ENCODE measurements at regions not wholly inside any gene's neighbourhood (a gene's known extent, or its start where the extent isn't known, plus 50 kb on each side); places are given as distances from the start of the nearest gene placed in this dataset.
A peak's percentile ranks its signal among the peaks of the same experiment; 100 is the strongest.

DNA sequence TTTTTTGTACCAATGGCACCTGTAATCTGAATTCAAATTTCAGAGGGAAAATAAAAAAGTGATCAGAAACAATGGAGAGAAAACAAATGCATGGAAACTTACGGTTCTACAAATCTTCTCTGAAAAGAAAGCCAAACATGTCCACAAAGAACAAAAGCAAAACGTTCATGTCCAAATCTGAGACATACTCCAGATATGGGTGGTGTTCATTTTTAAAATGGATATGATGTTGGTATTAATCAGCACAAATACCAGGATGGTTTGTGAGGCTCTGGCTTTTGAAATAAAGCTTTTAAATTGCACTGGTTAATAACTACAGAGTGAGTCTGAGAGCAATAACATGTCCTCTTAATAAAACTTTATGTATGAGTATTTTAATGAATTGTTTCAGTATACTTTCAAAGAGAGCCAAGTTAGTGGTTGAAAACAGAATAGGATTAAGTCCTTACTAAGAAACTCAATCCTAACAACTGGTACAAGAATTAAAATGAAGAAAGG lies 366.4 kb downstream of the INHBA start:
- DNase-seq: no peak

DNA sequence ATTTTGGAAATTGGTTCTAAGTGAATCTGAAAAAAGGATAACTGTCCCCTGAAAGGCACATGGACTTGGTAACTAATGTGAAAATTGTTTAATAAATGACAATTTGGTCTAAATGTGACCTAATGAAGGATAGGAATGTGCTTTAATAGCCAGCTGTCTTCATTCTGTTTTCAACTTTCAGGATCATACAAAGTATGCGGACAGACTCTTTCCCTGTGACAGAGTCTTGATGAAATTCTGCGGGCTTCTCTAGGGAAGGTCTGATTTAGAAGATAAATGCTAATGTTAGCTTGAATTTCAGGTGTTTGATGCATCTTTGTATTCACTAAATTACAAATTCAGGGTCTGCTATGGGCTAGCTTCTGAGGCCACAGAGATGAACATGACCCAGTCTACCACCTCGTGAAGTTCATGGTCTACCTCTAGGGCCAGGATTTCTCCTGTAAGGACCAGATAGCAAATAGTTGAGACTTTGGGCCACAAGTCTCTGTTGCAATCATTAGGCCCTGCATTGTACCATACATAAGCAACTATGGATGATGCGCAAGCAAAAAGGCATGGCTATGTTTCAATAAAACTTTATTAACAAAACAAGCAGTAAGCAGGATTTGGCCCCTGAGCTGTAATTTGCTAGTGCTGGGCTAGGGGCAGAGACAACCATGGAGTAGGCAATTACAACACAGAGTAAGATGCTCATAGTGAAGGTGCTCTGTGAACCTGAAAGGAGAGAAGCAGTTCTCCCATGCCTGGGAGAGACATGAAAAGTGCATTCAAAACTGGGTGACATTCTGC lies 368.6 kb downstream of the INHBA start:
- no peak for DNase-seq

DNA sequence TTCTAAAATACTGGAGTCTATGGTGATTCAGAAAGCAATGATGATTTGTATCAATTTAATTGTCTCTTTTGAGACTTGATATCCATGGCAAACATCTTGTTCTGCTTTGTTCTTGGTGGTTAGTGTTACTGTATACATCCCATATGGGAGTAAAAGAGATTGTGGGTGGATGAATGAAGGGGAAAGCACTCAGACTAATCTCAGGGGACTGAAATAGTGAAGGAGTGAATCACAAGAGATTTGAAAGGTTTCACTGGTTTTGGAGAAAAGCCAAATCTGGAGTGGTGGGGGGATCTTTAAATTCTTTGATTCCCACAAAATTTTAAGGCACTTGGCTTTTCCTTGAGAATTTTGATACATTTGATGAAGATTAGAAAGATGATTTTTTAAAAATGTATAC lies 369.4 kb downstream of the INHBA start:
- DNase-seq: no peak

DNA sequence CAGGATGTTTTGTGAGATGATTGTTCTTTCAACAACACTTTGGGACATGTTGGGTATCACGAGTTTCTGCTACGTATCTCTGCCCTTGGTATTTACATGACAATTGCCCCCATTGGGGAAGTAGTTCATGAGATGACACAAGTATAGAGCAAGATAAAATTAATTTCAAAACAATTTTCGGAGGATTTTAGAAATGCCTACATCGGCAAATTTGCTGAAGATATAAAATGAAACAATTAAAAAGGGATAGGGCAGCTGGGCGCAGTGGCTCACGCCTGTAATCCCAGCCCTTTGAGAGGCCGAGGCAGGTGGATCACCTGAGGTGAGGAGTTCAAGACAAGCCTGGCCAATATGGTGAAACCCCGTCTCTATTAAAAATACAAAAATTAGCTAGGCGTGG lies 371.7 kb downstream of the INHBA start:
- no peak for DNase-seq

DNA sequence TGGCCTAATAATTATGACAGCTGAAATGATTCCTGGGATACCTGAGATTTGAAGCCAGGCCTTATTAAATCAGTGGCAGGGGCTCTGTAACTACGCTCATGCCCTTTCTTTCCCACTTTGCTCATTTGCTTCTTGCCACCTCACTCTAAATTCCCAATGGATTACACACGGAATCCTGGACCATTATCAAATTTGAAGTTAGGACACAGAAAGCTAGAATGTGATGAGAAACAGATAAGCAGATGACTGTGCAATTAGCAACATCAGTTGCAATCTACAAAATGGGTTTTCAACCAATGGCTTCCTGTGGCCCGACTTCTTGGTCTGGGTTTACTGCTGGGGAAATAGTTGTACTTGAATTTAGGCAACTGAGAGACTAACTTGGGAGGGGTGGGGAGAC lies 374.3 kb downstream of the INHBA start:
- no peak for DNase-seq

DNA sequence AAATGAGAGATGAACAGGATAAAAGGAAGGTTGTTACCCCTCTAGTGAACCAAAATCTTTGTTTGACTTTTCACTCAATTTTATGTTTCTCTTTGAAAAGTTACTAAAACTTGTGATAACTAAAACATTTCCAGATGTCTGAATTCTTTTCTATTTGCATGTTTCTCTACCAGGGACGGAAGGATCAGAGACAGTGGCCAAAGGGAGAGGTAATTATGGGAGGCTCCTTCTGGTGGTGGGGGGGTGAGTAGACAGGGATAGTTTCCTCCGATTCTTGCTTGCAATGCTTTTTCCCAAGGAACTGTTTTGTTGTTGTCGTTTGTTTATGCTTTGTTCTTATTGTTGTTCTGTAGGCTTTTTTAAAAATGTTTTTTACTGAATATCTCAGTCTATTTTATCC lies 374.8 kb downstream of the INHBA start:
- DNase-seq: no peak

DNA sequence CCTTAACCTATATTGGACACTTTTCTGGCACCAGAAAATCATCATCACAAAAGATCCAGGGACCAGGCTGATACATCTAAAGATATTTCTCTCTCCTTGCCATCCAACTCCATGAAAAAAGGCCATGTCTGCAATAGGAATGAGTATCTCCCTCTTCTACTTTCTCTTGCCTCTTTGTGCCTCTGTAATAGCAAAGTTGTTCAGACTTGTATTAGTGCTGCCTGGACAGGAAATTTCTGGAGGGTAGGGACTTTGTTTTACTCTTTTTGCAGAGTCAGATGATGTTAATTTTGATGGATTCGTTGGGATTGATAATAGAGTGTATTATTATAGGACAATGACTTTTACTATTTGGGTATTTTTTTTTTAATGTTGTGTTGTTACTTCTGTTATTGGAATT lies 376.3 kb downstream of the INHBA start:
- no peak for DNase-seq

DNA sequence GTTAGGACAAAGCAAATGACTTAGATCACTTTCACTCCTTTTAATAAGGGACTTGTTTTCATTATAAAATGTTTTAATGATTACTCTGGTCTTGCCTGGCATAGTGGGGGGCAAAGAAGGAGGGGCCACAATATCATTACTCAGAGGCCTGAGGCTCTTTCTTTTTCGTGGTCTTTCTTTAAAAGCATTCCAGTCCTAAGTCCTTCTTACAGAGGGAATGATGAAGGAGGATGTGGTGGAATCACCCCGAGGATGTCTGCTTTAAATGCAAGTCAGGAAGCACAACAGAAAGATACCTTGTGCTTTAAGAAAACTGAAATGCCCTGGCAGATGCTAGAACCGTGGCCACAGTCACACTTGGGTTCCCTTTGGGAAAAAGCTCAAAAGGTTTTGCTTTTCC lies 379.1 kb downstream of the INHBA start:
- no peak for DNase-seq

DNA sequence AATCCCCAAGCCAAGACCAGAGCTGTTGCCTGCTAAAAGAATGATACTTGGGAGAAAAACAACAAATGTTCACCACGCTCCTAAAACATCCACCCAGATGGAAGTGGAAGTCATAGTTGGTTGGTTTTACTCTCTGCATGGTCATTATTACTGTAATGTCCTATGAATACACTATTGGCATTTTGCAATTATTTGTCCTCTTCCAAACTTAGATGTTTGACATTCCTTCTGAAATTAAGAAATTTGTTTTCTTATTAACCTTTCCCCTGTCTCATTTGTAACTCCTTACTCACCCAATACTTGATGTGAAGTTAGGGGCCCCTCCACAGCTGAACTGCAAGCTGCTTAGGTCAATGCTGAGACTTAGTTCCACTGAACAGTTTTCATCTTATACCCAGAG lies 383.3 kb downstream of the INHBA start:
- DNase-seq: no peak

DNA sequence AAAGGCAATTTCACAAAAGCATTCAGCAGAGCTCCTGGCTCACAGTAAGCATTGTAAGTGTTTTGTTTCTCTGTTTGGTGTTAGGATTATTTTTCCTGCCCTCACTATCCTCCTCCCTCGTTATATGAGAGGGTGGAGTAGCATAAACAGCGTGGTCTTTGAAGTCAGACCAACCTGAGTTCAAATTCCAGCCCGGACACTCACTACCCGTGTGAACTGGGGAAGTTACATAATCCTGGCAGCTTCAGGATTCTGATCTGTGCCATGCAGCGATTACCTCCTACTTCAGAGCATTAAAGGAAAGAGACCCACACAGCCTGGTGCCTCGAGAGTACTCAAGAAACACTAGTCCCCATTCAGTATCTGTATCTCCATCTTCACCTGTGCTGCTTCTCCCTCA lies 386.5 kb downstream of the INHBA start:
- no peak for DNase-seq

DNA sequence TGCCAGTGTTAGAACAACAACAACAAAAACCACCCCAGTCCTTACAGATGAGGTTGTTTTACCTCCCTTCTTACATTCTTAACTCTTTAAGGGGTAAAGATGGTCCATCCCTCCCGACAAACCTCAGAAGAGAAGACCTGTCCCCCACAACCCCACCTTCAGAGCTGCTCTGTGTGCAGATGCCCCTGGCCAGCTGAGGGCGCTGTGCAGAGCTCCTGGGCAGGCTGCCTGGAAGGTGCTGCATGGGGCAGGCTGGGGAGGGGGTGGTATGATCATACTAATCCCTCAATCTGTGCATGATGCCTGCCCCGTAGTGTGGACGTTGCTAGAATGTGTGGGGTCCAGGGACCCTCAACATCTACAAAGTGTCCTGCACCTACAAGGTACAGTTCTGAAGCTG lies 387.1 kb downstream of the INHBA start:
- DNase-seq: no peak

DNA sequence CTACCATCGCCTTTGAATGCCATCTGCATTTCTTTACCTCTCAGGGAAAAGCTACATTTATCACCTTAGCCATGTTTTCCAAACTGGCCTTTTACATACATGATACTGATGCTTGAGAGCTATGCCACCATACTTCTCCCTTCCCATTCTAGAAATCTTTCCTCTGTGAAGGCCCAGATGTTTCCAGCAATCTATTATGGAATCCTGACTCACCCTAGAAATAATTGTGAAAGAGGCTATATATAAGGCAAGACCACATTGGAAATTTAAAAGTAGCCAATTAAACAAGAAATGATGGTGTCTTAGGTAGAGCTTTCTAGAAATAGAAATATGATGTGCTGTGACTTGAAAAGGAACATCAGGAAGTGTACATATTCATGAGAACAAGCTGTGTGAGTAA lies 389.7 kb downstream of the INHBA start:
- DNase-seq: no peak

DNA sequence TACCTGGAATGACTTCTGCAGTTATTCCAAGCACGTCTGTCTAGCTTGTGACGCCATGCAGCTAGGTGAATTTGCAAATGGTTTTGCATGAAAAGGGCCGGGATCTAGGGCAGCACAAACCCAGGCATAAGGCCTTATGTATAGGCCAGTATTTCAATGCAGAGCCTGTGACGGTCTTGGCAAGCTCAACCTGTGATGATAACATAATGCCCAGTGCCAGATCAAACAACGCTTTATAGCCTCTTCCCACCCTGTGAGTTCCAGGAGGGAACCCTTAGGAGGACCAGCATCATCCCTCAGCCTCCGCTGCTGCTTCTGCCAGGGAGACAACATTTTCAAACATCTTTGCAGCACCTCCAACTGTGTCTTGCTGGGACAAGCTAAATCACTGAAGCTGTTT lies 390.7 kb downstream of the INHBA start:
- DNase-seq: no peak

DNA sequence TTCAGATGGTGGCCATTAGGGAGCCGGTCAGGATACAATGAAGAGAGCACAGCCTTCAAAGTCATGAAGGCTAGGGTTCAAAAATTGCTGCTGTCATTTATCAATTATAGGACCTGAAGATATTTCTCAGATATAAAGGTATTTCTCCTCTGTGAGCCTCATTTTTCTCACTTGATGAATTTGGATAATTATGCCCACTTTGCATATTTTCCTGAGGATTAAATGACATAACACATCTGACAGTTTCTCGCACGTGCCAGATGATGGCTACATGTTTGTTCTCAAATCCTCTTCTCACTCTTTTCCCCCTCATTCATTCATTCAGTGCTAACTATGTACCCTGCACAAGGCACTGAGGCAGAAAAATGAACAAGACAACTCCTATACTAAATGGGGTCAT lies 391.6 kb downstream of the INHBA start:
- DNase-seq: no peak

DNA sequence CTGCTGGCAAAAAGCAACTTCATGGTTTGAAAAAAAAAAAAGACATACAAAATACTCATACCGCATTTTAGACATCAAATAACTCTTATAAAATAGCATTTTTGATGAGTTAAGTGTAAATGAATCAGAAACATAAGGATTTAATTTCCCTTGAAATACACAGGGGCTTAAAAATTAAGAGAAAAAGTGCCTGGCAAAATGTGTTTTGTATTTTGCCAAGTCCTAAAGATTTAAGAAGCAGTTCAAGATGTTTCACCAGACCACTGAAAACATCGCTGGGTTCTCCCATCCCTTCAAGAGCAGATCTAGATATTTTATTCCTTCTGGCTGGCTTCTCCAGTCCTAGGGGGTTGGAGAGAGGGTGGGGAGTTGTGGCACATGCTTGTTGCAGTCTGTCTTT lies 396.4 kb downstream of the INHBA start:
- no peak for DNase-seq

DNA sequence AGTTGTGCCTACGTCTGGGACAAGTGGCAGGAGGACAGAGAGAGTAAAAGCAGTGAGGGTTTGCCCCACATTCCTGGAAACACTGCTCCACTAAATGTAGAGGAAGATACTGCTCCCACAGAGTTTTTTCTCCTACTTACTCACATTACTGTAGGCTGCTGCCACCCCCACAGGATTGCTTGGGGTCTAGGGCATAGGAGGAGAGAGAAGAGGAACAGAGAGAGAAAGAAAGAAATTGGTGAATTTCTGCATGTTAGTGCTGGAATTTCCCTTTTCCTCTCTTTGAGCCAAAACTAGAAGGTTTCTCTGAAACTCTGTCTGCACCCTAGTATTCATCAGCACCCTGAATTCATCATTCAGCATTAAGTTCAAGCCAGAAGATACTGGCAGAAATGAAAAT lies 397.9 kb downstream of the INHBA start:
- peak in 3 of 4 experiments; percentile 14 to 42 (median 34) for DNase-seq

DNA sequence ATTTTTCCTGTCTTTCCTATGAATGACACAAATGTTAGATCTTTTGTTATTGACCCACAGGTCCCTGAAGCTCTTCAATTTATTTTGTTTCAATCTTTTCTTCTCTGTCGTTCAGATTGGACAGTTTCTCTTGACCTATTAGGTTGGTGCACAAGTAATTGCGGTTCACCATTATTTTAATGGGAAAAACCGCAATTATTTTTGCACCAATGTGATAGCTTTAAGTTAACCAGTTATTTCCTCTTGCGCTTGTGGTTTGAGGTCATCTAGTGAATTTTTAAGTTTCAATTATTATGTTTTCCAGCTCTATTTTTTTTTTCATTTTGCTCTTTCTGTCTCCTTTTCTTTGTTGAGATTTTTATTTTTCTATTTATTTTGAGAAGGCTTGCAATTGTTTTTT lies 399.2 kb downstream of the INHBA start:
- DNase-seq: no peak

DNA sequence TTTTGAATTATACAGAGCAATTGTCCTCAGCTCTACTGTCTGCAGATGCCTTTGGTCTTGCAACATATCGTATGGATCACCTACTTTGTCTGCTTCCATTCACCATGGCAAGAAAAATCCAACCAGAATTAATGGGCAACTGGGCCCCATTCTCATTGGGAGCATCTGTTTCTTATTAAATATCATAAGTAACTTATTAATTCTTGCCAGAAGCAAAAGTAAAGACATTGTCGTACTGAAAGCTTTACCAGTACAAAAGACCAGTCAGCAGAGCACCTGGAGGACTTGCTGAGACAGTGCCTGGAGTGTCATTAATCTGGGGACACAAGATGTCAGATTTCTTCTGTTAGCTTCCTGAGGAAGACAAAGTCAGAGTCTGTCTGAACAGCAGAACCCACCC lies 404.5 kb downstream of the INHBA start:
- DNase-seq: no peak

DNA sequence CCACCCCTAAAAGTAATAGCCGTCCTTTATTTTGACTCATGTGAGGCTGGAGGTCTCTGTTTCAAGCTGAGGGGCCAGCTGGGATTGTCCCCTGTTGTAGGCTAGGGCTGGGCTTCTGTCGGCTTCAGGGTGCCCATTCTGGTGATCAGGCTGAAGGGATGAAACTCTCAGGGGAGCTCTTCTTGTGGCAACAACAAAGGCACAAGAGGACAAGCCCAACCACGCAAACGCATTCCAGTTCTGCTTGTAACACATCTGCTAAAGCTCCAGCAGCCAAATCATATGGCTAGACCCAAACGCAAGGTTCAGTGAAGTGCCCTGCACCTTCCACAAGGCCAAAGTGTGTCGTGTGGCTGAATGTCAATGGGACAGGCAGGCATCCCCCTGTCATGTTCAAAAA lies 405.7 kb downstream of the INHBA start:
- DNase-seq: no peak

DNA sequence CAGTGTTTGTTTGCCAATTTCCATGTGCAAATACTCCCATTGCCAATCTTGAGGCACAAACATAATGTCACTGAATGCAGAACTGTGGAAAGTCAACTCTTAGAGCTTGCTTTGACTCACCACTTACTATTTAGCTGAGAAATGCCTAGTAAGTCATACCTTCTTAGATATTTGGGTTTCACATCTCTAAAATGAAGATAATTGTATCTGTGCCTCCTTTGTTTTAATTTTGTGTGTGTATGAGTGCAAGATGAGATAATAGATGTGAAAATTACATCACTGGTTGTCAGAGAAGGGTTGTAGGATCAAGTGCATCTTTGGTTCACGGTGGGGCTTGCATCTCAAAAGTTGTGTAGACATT lies 407.5 kb downstream of the INHBA start:
- no peak for DNase-seq

DNA sequence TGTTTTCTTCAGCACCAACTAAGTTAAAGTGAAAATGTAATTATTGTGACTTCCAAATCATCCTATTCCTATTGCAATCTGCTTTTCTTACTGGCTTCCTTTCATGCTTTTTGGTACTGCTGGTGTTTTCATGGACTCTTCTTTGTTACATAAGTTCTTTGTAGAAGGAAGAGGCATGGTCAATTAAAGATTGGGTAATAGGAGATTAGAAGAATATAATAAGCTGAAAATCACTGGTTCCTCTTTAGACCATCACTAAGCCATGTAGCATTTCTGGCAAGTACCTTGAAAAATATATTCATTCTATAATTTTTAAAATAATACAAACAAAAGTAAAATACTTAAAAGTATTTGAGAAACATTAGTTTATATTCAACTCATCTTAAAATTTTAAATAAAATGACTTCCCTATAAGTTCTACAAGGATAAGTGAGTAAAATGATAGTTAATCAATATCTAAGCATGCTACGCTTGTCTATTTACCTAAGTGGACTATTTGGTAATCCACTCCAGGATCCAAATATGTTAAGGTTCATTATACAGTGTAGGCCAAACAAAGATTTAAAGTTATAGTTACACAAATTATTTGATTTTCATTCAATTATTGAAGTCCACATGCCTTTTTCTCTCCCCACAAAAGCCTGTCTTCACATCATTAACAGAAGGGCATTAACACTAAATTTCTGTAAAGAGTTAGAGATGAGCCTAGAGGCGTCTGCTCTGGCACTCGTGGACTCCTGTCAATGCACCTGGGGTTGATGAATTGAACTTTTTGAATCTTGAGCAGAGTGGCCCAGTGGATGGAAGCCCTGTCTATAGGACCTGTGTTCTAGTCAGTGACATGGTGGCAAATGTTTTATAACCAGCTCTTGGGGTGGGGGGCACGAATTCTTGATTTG lies 408.1 kb downstream of the INHBA start:
- DNase-seq: no peak

DNA sequence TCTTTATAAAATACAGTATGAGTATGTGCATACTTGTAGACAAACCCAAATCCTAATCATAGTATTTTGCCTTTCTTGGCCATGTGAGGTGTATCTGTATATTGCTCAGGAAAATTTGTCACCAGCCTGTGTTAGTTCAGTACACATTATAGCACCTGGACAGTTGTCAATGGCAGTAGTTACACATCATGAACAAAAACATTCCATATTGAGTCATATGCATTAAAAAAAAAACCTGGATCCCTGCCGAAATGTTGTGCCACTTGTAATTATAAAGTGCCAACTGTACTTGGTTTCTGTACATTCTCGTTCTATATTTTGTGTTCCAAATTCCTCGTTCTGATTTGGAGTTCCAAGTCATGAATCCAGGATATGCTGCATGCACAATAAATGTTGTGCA lies 410.4 kb downstream of the INHBA start:
- DNase-seq: no peak

DNA sequence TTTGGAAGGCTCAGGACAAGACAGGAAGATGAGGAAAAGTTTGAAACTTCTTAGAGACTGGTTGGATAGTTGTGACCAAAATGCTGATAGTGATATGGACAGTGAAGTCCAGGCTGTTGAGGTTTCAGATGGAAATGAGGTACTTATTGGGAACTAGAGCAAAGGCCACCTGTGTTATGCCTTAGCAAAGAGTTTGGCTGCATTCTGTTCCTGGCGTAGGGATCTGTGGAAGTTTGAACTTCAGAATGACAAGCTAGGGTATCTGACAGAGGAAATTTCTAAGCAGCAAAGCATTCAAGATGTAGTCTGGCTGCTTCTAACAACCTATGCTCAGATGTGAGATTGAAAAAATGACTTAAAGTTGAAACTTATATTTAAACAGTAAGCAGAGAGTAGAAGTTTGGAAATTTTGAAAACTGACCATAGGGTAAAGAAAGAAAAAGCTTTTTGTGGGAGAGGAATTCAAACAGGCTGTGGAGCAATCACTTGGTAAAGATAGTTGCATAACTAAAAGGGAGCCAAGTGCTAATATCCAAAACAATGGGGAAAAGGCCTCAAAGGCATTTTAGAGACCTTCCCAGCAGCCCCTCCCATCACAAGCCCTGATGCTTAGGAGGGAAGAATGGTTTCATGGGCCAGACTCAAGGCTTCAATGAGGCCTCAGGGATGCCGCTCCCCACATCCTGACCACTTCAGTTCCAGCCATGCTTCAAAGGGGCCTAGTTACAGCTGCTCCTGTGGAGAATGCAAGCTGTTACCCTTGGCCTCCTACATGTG lies 415.1 kb downstream of the INHBA start:
- DNase-seq: no peak
